NCI-H774 (cell line): ENCODE measurements at regions not wholly inside any gene's neighbourhood (a gene's known extent, or its start where the extent isn't known, plus 50 kb on each side); places are given as distances from the start of the nearest gene placed in this dataset.
"Not testable (repeated sequence)": the region's sequence is repeated elsewhere in the genome, so short reads cannot be mapped to it uniquely, and the experiment has no call there.

Source experiments
- DNase-seq: peaks from one replicate; lab custom pipeline; 2025; lab: John Stamatoyannopoulos, UW

DNA sequence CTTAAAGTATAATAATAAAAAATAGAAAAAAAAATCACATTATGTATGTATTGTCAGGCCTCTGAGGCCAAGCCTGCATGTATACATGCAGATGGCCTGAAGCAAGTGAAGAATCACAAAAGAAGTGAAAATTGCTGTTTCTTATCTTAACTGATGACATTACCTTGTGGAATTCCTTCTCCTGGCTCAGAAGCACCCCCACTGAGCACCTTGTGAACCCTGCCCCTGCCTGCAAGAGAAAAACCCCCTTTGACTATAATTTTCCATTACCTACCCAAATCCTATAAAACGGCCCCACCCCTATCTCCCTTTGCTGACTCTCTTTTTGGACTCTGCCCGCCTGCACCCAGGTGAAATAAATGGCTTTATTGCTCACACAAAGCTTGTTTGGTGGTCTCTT is 1086.5 kb downstream of the SORCS3 start:
- not testable (repeated sequence) for DNase-seq

DNA sequence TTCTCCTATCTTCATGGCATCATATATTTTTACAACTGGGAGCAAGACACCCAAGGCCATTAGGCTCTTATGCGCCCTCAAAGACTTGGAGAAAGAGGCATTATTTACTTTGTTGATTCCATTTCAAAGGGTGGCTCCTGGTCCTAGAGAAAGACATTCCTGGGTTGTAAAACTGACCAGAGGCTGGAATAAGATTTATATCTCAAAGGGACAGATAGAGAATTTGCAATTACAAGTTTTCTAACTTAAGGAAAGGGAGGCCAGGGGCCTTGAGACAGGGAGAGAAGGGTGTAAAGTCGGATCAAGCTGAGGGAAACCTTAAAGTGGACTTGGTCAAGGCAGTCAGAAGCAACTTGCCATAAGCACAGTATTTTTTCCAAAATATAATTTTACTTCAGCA is 1086.0 kb downstream of the SORCS3 start:
- no peak for DNase-seq

DNA sequence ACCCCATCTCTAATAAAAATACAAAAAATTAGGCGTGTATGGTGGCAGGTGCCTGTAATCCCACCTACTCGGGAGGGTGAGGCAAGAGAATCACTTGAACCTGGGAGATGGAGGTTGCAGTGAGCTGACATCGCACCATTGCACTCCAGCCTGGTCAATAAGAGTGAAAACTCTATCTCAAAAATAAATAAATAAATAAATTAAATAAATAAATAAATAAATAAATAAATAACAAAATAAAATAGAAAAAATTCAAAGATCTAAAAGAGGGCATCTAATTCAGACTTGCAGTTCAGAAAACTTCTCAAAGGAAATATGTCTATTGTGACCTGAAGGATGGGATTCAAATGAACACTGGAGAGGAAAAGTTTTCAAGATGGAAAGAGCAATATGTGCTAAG is 1085.1 kb downstream of the SORCS3 start:
- DNase-seq: no peak

DNA sequence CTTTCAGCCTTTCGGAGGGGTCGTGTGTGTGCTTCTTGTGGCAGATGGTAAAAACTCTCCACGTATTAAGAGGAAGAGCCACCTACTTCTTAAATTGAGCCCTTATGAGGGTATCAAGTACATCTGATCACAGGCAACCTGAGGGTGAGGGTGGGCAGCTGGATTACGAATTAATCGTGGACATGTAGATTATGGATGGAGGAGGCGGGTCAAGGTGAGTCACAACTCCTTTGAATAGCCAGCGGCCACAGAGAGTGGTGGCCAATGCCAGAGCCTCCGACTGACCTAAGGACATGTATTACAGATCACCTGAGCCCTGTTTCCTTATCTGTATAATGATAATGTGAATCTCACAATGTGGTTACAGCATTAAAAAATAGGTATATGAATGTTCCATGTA is 1083.9 kb downstream of the SORCS3 start:
- DNase-seq: no peak

DNA sequence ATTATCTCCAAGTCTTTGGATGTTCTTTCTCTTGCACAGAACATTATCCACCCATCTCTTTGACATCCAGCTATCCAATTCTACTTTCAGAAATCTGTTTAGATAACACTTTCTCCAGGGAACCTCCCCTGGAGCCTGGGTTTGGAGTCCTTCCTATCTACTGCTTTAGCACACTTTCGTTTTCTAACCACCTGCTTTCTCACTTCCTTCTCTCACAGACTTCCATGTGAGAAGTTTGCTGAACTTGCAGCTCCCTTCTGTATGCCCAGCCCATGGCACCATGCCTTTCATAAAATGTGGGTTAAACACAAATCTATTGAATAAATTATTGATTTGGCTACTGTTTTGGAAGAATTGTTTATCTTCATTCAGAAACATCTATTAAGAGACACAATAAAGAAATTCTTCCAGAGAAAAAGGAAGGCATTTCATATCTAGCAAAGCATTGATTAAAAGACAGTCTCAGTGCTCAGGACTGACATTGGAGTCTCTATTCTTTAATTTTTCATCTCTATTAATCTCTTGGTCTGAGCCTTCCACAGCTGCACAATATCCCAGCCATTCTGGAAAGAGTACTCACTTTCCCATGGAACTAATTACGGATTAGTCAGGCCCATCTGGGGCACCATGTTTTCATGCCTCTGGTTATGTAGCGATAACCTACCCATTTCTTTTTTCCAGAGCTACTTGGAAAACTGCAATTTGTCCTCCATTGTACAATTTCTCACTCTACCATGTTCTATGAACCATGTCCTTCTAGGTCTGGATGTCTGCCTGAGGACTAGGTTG is 1077.3 kb downstream of the SORCS3 start:
- DNase-seq: no peak

DNA sequence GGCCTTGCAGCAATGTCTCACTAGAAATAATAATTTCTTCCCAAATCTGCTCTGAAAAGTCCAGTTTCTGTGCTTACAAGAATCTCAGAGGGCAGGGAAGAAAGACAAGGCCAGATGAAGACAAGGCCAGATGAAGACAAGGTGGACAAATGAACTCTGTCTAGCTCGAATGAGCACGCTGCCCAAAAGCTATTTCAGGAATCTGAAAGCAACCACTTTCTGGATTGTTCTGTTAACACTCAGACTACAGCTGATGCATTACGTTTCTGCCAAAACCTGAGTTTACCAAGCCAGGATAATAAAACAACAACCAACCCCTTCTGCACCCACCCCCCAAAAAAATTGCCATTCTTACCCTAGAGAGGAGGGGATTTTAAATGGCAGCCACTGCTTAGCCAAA is 1073.6 kb downstream of the SORCS3 start:
- no peak for DNase-seq

DNA sequence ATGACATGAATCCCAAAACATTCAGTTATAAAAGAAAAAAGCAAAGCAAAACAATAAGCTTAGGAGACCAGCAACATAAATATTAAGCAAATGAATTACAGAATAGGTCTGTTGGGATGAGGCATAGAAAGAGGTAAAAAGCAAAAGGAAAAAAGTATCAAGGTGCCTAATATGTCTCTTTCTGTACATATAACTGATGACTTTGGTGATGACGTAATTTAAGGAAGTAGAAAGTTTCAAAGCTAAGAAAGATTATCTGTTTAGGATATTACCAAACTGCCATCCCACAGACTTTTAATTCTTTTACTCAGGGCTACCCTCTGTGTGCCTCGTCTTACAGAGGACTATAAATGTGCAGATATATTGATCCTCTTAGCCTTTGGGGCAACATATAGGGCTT is 1066.5 kb downstream of the SORCS3 start:
- no peak for DNase-seq

DNA sequence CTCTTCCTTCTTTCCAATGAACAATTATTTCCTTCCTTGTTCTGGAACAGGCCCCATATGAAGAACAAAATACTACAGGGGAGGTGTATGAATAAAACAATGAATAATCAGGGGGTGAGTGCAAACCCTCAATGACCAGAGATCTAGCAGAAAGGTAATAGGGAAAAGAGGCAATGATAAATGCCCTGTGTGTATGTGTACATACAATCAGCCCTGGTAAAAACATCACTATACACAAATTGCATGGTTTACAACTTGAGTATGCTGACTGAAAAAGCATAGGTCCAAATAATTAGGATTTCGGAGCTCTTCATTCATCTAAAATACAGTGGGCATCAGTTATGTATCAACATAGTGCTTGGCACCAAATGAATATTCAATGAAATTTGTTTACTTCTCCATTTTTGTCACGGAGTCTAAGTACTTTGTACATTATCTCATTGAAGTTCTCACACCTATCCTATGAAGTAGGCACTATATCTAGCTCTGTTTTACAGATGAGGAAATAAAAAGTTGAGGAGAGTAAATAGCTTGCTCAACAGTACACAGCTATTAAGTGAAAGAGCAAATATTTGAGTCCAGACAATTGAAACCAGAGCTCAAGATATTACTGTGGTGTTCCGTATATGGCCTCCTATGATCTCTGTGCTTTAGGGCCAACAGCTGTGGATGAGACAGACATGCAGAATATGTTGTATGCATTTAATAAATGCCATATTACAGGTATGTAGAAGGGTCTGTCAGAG is 1065.4 kb downstream of the SORCS3 start:
- peak; percentile 28 for DNase-seq

DNA sequence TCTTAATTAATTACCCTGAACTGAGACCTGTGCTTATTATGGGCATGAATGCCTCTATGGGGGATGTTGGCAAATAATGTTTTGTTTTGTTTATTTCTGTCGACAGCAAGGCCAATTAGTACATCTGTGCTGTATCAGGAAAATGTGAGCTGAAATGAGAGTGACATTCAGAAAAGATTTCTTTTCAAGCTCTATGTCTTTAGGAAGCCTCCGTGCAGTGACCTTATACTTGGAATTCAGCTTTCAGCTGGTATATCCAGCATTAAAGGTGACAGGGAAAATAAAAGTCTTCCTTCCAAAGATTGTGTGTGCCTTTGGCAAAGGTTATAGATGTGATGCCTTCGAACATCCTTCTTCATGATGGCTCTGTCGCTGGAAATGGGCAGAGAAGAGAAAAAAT is 1061.1 kb downstream of the SORCS3 start:
- DNase-seq: no peak

DNA sequence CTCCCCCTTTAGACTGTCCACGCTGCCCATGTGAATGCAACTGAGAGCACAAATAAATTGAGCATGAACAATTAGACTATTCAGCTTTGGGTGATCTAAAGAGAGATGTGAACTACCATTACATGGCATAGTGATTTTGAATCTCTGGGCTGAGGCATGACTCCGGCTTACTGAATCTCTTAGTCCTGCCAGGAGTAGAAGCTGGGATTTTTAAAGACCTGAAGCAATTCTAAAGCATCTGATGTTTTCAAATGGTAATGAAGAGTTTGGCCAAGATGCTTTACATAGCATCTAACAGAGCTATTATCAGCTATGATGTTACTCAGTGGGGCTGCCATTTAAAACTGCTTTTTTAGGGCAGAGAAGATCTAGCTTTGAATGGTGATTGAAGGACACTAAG is 1059.1 kb downstream of the SORCS3 start:
- no peak for DNase-seq

DNA sequence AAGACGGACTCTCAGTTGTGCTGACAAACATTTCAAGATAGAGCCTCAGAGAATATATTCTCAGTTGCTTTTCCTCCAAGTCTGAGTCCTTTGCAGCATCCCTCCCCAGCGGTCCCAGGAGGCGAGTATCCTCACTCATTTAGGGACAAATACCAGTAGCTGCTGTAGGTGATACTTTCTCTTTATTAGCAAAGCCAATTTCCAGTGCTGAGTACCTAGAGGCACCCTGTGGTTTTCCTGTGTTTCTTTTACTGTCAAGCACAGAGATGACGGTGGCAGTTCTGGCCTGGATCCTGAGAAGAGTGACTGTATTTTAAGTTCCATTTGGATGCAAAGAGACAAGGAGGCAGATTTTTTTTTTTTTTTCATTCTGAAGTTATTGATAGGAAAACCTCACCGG is 1058.4 kb downstream of the SORCS3 start:
- no peak for DNase-seq

DNA sequence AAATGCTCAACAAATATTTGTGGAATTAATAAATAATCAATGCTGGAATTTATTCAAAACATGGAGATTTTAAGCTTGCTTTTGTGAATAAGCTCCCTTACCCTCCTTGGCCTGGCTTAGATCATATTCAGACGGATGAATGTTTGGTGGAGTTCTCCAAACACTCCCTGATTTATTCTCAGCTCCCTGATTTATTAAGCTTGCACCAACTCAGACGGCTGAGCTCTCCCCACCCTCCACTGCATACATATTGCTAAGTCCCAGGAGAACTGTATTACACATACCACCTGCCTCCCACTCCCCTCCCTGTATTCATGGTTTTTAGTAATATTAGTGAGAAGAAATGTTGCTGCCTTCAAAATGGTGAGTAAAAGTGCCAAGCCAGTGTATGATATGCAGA is 1057.5 kb downstream of the SORCS3 start:
- no peak for DNase-seq

DNA sequence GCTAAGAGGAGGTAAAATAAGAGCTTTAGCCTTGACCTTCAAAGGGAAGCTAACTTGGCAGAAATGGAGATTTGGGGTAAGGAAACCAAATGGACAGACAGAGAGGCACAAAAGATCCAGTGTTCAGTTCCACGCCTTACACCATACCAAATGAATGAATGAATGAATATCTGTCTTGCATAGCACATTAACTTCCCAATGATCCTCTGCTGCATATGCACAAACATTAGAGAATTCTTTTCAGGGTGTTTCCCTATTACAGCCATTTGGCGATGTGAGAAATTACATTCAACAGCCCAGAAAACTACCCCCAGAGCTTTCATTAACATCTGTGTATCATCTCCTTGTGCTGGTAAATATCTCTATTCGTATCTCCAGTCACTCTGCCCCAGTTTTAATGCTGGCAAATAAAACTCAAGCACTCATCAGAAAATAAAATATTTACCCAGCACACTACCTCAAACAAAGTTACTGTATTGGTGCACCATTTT is 1056.2 kb downstream of the SORCS3 start:
- DNase-seq: no peak

DNA sequence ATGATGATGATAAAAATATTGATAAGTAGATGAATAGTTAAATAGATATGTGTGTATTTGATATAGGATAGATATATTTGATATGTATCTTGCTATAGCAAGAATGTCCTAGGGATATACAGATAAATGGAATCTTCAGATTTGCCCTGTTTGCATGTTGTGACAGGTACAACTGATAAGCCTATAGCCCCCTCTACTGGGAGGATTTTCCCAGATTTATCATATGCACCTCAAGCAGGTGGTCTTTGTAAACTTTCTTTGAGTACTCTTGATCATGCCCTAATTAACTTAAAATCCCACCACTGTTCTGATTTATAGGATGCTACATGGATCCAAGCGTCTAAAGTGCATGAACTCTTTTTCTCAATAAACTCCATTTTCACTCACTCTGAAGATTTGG is 1050.7 kb downstream of the SORCS3 start:
- no peak for DNase-seq

DNA sequence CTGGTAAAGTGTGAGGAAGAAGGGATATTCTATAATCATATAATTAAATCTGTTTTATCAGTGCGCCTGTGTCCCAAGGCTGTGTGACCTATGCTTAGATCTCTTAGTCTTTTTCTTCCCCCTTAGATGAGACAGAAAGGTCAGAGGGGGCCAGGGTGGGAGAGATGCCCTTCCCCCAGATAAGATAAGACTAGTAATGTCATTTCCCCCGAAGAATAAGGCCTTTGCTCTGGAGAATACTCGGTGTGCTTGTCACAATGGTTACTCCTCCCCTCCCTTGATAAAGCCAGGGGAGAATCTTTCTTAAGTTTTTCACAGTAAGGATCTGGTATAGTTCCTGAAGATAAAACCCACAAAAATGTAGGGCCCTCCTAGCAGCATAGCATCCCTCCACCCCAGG is 1041.8 kb downstream of the SORCS3 start:
- no peak for DNase-seq

DNA sequence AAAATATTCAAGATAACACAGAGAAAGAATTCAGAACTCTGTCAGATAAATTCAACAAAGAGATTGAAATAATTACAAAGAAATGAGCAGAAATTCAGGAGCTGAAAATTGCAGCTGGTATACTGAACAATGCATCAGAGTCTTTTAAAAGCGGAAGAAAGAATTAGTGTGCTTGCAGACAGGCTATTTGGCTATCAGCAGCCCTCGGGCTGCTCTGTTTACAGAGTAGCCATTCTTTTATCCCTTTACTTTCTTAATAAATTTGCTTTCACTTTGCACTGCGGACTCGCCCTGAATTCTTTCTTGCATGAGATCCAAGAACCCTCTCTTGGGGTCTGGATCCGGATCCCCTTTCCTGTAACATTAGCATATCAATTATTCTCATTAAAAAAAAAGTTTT is 1040.0 kb downstream of the SORCS3 start:
- no peak for DNase-seq

DNA sequence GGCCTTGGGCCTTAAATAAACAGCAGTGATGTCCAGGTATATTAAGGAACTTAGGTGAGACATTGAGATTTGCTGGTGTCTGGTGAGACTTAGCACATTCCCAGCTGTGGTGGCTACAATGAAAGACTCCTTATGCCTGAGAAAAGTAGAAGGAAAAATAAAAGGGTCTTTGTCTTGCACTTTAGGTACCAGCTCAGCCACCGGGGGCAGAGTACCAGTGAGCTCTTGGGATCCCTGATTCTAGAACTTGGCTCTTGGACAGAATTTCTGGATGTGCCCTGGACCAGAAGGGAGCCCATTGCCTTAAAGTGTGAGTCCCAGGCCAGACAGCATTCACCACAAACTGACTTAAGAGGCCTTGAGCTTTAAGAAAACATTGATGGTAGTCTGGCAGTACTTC is 1038.7 kb downstream of the SORCS3 start:
- no peak for DNase-seq

DNA sequence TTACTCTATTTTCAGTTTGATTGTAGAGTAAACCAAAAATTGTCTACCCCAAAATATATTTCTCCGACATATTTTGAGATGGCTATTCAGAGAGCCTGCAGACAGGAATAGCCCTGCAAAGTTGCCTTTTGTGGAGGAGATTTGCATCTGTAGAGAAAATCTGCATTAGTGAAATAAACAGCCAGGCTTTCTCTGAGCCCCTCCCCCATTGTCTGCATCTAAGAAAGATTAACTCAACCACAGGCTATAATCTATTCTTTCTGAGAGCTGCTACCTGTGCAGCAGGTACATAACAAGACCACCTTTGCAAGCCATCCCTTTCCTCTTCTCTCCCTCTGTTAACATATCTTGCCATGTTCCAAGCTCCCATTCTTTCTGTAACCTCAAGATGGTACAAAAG is 1034.2 kb downstream of the SORCS3 start:
- DNase-seq: no peak

DNA sequence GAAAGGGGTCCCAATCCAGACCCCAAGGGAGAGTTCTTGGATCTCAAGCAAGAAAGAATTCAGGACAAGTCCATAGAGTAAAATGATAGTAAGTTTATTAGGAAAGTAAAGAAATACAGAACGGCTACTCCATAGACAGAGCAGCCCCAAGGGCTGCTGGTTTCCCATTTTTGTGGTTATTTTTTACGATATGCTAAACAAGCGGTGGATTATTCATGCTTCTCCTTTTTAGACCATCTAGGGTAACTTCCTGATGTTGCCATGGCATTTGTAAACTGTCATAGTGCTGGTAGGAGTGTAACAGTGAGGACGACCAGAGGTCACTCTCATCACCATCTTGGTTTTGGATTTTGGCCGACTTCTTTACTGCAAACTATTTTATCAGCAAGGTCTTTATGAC is 1033.4 kb downstream of the SORCS3 start:
- no peak for DNase-seq

DNA sequence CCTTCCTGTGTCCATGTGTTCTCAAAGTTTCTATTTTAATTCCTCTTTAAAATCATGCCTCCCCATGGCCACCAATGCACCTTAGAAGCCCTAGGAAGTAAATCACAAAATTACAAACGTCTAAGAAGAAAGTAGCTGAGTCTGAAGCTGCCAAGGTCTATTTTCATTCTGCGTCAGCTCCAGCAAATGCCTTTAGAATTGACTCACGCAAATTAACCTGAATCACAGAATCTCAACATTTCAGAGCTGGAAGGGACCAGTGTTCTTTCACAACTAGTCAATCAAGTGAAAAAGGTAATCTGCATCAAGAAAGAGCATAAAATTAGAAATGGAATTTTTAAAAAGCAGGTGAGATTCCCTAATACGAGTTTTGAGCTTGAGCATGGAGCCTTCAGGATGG is 1017.6 kb downstream of the SORCS3 start:
- DNase-seq: no peak

DNA sequence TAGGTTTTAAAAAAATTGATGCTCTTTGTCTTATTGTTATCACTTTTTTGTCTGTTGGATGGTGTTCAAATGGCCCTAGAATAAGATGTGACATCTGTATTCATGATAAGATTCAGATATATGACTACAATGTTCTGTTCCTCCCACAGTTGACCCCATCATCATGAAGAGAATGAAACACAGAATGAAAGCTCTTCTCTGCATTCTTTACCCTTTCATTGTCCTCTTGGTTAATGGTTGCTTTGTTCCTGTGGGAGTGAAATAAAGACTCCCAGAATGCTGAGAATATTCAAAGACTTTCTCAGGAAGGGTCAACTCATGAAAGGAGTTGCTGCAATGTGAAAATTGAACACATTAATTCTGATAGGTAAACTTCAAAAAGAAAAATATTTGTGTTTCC is 1015.8 kb downstream of the SORCS3 start:
- no peak for DNase-seq

DNA sequence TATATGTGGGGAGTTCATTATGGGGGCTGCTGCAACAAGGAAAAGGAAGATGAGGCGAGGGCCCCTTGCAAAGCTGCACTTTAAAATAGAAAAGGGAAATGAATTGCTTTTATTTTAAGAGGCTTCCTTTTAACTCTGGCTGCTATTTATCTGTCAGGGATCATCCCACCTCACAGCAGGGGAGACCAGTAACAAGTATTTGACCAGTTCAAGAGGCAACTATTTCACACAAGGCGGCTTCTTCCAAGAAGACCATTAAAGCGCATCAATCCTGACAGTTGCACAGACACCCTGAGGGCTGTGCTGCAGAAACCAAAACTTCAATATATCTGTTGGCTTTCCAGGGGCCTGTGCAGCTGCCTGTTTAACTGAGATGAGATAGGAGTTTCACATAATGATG is 1009.2 kb downstream of the SORCS3 start:
- no peak for DNase-seq

DNA sequence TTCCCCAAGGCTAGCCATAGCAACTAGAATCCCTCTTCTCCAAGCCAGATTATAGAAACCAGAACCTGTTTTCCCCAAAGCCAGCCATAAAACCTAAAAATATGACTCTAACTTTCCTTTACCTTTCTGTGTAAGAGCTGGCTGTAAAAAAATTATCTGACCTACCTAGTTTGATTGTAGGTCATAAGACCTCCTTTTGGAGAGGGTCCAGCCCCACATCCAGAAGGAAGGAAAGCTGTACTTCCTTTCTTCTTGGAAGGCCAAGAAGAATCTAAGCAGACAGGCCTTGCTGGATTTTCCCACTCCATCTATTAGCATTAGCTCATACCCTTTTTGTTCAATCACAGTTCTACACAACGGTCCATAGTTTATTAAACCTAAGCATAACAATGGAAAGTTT is 1006.3 kb downstream of the SORCS3 start:
- DNase-seq: no peak

DNA sequence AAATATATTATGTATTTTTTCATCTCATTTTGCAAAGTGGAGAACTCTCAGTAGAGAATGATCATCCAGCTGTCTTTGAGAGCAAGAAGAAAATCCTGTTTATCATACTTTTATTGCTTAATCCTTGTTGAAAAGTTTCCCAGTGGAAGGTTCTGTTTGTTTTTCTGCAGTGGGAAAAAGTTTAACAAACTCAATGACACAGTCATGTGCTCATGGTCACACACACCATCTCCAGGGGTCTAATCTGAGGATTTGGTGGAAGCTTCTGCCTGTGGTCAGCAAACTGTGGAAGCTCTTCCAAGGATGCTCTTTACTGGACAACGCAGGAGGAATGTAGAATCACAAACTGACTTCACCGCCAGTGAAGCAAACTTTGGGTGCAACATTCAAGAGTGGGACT is 1003.9 kb downstream of the SORCS3 start:
- no peak for DNase-seq
